PC-3 (cell line): ENCODE measurements at regions not wholly inside any gene's neighbourhood (a gene's known extent, or its start where the extent isn't known, plus 50 kb on each side); places are given as distances from the start of the nearest gene placed in this dataset.

ENCODE experiments used
- ATAC-seq: fragments of 200-7000 bp; cut with Tn5 transposase; 2 replicates; pipeline ENCODE4 v1.9.1; 2020; ENCODE audit warnings: mild to moderate bottlenecking, moderate library complexity
- BruUV-seq: library from RNA; stranded (reverse); fragments of 400-500 nt; replicated peaks from 2 replicates; lab custom pipeline; 2021; lab: Mats Ljungman, UMichigan
- CTCF ChIA-PET: fragments of 300-600 bp; sonication (Branson Sonifier 250); formaldehyde crosslinking; loops from one replicate; lab custom pipeline; 2022; ENCODE audit warnings: antibody characterized with exemption; lab: Charles Lee
- POLR2A ChIA-PET: fragments of 300-600 bp; sonication (Branson Sonifier 250); formaldehyde crosslinking; loops from one replicate; lab custom pipeline; 2022; ENCODE audit warnings: antibody characterized with exemption; ENCODE audit not compliant: unreplicated experiment; lab: Charles Lee
- DNase-seq: peaks from one replicate; pipeline ENCODE4 v3.0.0-alpha.2; 2015
- H2AFZ ChIP-seq: fragments of 300-600 bp; sonication (generic); 2 replicates; pipeline ENCODE4 v1.6.0; 2016; ENCODE audit warnings: antibody characterized with exemption, low read length
- H3F3A ChIP-seq: fragments of 300-600 bp; sonication (generic); one replicate; pipeline ENCODE4 v1.6.0; 2017; ENCODE audit warnings: antibody characterized with exemption, low read length, control low read depth, mild to moderate bottlenecking; ENCODE audit not compliant: unreplicated experiment
- H3K27ac ChIP-seq: fragments of 300-600 bp; sonication (generic); 2 replicates; pipeline ENCODE4 v1.5.1; 2016; ENCODE audit warnings: mild to moderate bottlenecking, low read length
- H3K27me3 ChIP-seq: fragments of 300-600 bp; sonication (generic); 2 replicates; pipeline ENCODE4 v1.6.1; 2016; ENCODE audit warnings: low read length, mixed read lengths
- H3K36me3 ChIP-seq: fragments of 300-600 bp; sonication (generic); 2 replicates; pipeline ENCODE4 v1.6.1; 2016; ENCODE audit warnings: low read depth, mixed run types, low read length, mixed read lengths
- H3K4me1 ChIP-seq: fragments of 300-600 bp; sonication (generic); 2 replicates; pipeline ENCODE4 v1.5.1; 2016; ENCODE audit warnings: low read length; ENCODE audit not compliant: insufficient read depth
- H3K4me2 ChIP-seq: fragments of 300-600 bp; sonication (generic); 2 replicates; pipeline ENCODE4 v1.6.0; 2016; ENCODE audit warnings: low read length
- H3K4me3 ChIP-seq: fragments of 300-600 bp; sonication (generic); 2 replicates; pipeline ENCODE4 v1.5.1; 2016; ENCODE audit warnings: mild to moderate bottlenecking, low read length, mixed read lengths
- H3K79me2 ChIP-seq: fragments of 300-600 bp; sonication (generic); 2 replicates; pipeline ENCODE4 v1.6.1; 2017; ENCODE audit warnings: low read length, mixed read lengths
- H3K9ac ChIP-seq: fragments of 300-600 bp; sonication (generic); 2 replicates; pipeline ENCODE4 v1.6.0; 2016; ENCODE audit warnings: mild to moderate bottlenecking, low read length
- H3K9me2 ChIP-seq: fragments of 300-600 bp; sonication (generic); replicated peaks from 2 replicates; pipeline ENCODE4 v1.6.1; 2016; ENCODE audit warnings: mixed run types, low read length, mixed read lengths
- H3K9me3 ChIP-seq: fragments of 300-600 bp; sonication (generic); 2 replicates; pipeline ENCODE4 v1.6.1; 2016; ENCODE audit warnings: low read length, mixed read lengths
- H4K20me1 ChIP-seq: fragments of 300-600 bp; sonication (generic); 2 replicates; pipeline ENCODE4 v1.6.1; 2016; ENCODE audit warnings: low read length, mixed read lengths
- CTCF ChIP-seq: fragments of 300-600 bp; sonication (generic); conservative IDR thresholded peaks from 2 replicates; pipeline ENCODE4 v1.5.1; 2017; ENCODE audit warnings: antibody characterized with exemption, low read depth, mild to moderate bottlenecking, low read length
- EZH2 ChIP-seq: fragments of 300-600 bp; sonication (generic); IDR thresholded peaks from one replicate; pipeline ENCODE4 v1.6.1; 2017; ENCODE audit warnings: antibody characterized with exemption, mild to moderate bottlenecking, low read length; ENCODE audit not compliant: unreplicated experiment
- EZH2phosphoT487 ChIP-seq: fragments of 300-600 bp; sonication (generic); IDR thresholded peaks from 2 replicates; pipeline ENCODE4 v1.6.1; 2018; ENCODE audit warnings: mild to moderate bottlenecking, antibody characterized with exemption, low read length, borderline replicate concordance
- intact Hi-C: fragments of 100-400 bp; cut with micrococcal nuclease; formaldehyde crosslinking; loops from 2 replicates; pipeline ENCODE4 v1.9.0; 2023

- no peak overlapping the region for H3K4me3 ChIP-seq
- TF ChIP-seq EZH2phosphoT487 = no peak
- TF ChIP-seq EZH2 = no peak
- no peak for TF ChIP-seq CTCF
- no peak for ATAC-seq
- intact Hi-C loops = loop anchor here (10.0 kb wide), 2 partner anchors 163 to 303 kb away; no protein-coding TSS in a partner anchor
- H3F3A ChIP-seq = no peaks in the 10 kb centered on the region
- H3K9me2 ChIP-seq = no peaks in the 10 kb centered on the region
- DNase-seq = no peak
- no peak overlapping the region for H3K4me2 ChIP-seq
- H3K4me1 ChIP-seq = peaks cover 29% of the 10 kb centered on the region
- POLR2A ChIA-PET = no interaction called here
- no peaks in the 10 kb centered on the region for H4K20me1 ChIP-seq
- CTCF ChIA-PET = no interaction called here
- no peak overlapping the region for H3K27ac ChIP-seq
- no TSS peak for BruUV-seq
- no peaks in the 10 kb centered on the region for H3K9me3 ChIP-seq
- no peak overlapping the region for H2AFZ ChIP-seq
- H3K79me2 ChIP-seq = no peaks in the 10 kb centered on the region
- H3K27me3 ChIP-seq = no peaks in the 10 kb centered on the region
- no peak overlapping the region for H3K9ac ChIP-seq
- H3K36me3 ChIP-seq = no peaks in the 10 kb centered on the region
These were observed 202.1 kb upstream of the TNP1 start for GRCh38 chr2:217061916-217062505.

- ChIA-PET CTCF (no interaction called here), POLR2A (no interaction called here)
- DNase-seq (no peak), ATAC-seq (no peak)
- intact Hi-C loops = loop anchor here (10.0 kb wide), 2 partner anchors 164 to 304 kb away; no protein-coding TSS in a partner anchor
- H3K79me2 ChIP-seq = no peaks in the 10 kb centered on the region
- H3K36me3 ChIP-seq = no peaks in the 10 kb centered on the region
- H3K27ac ChIP-seq = no peak overlapping the region
- no peak overlapping the region for H3K9ac ChIP-seq
- peaks cover 20% of the 10 kb centered on the region for H3K4me1 ChIP-seq
- no peaks in the 10 kb centered on the region for H3F3A ChIP-seq
- no peaks in the 10 kb centered on the region for H4K20me1 ChIP-seq
- no peak overlapping the region for H3K4me2 ChIP-seq
- no peak overlapping the region for H2AFZ ChIP-seq
- no peaks in the 10 kb centered on the region for H3K9me3 ChIP-seq
- H3K4me3 ChIP-seq = no peak overlapping the region
- no peaks in the 10 kb centered on the region for H3K27me3 ChIP-seq
- no peak for TF ChIP-seq CTCF
- TF ChIP-seq EZH2 = no peak
- TF ChIP-seq EZH2phosphoT487 = no peak
- no TSS peak for BruUV-seq
- H3K9me2 ChIP-seq = no peaks in the 10 kb centered on the region
These were observed 201.2 kb upstream of the TNP1 start for GRCh38 chr2:217060951-217061547.

GRCh38 chr2:217060516-217060915 is 200.7 kb upstream of the TNP1 start:
- intact Hi-C loops = loop anchor here (10.0 kb wide), 2 partner anchors 164 to 304 kb away; no protein-coding TSS in a partner anchor
- DNase-seq = no peak
- CTCF ChIA-PET = no interaction called here
- no peak for ATAC-seq
- POLR2A ChIA-PET = no interaction called here
- H3F3A ChIP-seq = no peaks in the 10 kb centered on the region
- H3K27me3 ChIP-seq = no peaks in the 10 kb centered on the region
- no peak overlapping the region for H3K27ac ChIP-seq
- no peaks in the 10 kb centered on the region for H3K36me3 ChIP-seq
- BruUV-seq = no TSS peak
- H3K4me3 ChIP-seq = no peak overlapping the region
- no peaks in the 10 kb centered on the region for H4K20me1 ChIP-seq
- no peak for TF ChIP-seq EZH2
- no peak overlapping the region for H3K9ac ChIP-seq
- H2AFZ ChIP-seq = no peak overlapping the region
- H3K79me2 ChIP-seq = no peaks in the 10 kb centered on the region
- peaks cover 17% of the 10 kb centered on the region for H3K4me1 ChIP-seq
- no peak overlapping the region for H3K4me2 ChIP-seq
- H3K9me3 ChIP-seq = no peaks in the 10 kb centered on the region
- no peaks in the 10 kb centered on the region for H3K9me2 ChIP-seq
